HepG2 (cell line): ENCODE measurements at regions not wholly inside any gene's neighbourhood (a gene's known extent, or its start where the extent isn't known, plus 50 kb on each side); places are given as distances from the start of the nearest gene placed in this dataset.

Experiments used
- HDAC6 ChIP-seq: fragments of 200-600 bp; sonication (generic); IDR thresholded peaks from 2 replicates; pipeline ENCODE4 v1.7.0; 2017; ENCODE audit warnings: mild to moderate bottlenecking, antibody characterized with exemption, low read length, low read depth
- POLR2AphosphoS5 ChIP-seq: IDR thresholded peaks from 2 replicates; pipeline ENCODE4 v1.6.1; 2012; ENCODE audit warnings: low read depth, low read length
- WIZ ChIP-seq: sonication (generic); formaldehyde crosslinking; IDR thresholded peaks from 2 replicates; pipeline ENCODE4 v1.5.1; 2020; ENCODE audit warnings: mild to moderate bottlenecking, missing genetic modification reagents
- ZNF282 ChIP-seq: fragments of 450-650 bp; IDR thresholded peaks from 2 replicates; pipeline ENCODE4 v1.6.1; 2018; ENCODE audit not compliant: partially characterized antibody
- ZNF558 ChIP-seq: sonication (generic); formaldehyde crosslinking; IDR thresholded peaks from 2 replicates; pipeline ENCODE4 v1.9.0; 2022; ENCODE audit warnings: mild to moderate bottlenecking, missing genetic modification reagents, borderline replicate concordance
- TF ChIP-seq, protein P1 (sequence below): IDR thresholded peaks from 2 replicates; pipeline ENCODE4 v1.6.1; 2012; ENCODE audit warnings: inconsistent platforms

GRCh38 chr2:53035153-53035552 is 732.5 kb upstream of the CHAC2 start:
- no peak for TF ChIP-seq HDAC6
- no peak for TF ChIP-seq WIZ (CRISPR knock-in tag)
- no peak for TF ChIP-seq ZNF558 (CRISPR knock-in tag)
- no peak for TF ChIP-seq ZNF282
- TF ChIP-seq POLR2AphosphoS5 = no peak
- TF ChIP-seq, protein P1, sequence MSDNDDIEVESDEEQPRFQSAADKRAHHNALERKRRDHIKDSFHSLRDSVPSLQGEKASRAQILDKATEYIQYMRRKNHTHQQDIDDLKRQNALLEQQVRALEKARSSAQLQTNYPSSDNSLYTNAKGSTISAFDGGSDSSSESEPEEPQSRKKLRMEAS = no peak
